Dendritic cell treated with granulocyte-macrophage colony-stimulating factor and Interleukin-4, amounts not matched to agents 40 ng/mL and 50 ng/mL, for 4 days (primary cell): ENCODE measurements at regions not wholly inside any gene's neighbourhood (a gene's known extent, or its start where the extent isn't known, plus 50 kb on each side); places are given as distances from the start of the nearest gene placed in this dataset.
"Not testable (repeated sequence)": the region's sequence is repeated elsewhere in the genome, so short reads cannot be mapped to it uniquely, and the experiment has no call there.

Experiments
- H3K27ac Mint-ChIP-seq: one replicate; pipeline ENCODE4 v1.8.0; 2022; ENCODE audit warnings: mild to moderate bottlenecking, mixed read lengths
- H3K27me3 Mint-ChIP-seq: one replicate; pipeline ENCODE4 v1.8.0; 2022; ENCODE audit warnings: mild to moderate bottlenecking, mixed read lengths
- H3K36me3 Mint-ChIP-seq: one replicate; pipeline ENCODE4 v1.8.0; 2022; ENCODE audit warnings: low read depth, mixed read lengths
- H3K4me1 Mint-ChIP-seq: one replicate; pipeline ENCODE4 v1.8.0; 2022; ENCODE audit warnings: low read depth, mixed read lengths
- H3K4me3 Mint-ChIP-seq: one replicate; pipeline ENCODE4 v1.8.0; 2022; ENCODE audit warnings: mild to moderate bottlenecking, moderate library complexity, mixed read lengths
- H3K9me3 Mint-ChIP-seq: one replicate; pipeline ENCODE4 v1.8.0; 2022; ENCODE audit warnings: mixed read lengths
- intact Hi-C: fragments of 100-400 bp; cut with micrococcal nuclease; formaldehyde crosslinking; loops from one replicate; pipeline ENCODE4 v1.15.0; 2022

GRCh38 chrX:125154288-125155257, 165.1 kb upstream of the TEX13C start:
- H3K4me1 Mint-ChIP-seq, intact Hi-C loops, H3K9me3 Mint-ChIP-seq, H3K27me3 Mint-ChIP-seq, H3K4me3 Mint-ChIP-seq, H3K27ac Mint-ChIP-seq, H3K36me3 Mint-ChIP-seq: not testable (repeated sequence)

DNA sequence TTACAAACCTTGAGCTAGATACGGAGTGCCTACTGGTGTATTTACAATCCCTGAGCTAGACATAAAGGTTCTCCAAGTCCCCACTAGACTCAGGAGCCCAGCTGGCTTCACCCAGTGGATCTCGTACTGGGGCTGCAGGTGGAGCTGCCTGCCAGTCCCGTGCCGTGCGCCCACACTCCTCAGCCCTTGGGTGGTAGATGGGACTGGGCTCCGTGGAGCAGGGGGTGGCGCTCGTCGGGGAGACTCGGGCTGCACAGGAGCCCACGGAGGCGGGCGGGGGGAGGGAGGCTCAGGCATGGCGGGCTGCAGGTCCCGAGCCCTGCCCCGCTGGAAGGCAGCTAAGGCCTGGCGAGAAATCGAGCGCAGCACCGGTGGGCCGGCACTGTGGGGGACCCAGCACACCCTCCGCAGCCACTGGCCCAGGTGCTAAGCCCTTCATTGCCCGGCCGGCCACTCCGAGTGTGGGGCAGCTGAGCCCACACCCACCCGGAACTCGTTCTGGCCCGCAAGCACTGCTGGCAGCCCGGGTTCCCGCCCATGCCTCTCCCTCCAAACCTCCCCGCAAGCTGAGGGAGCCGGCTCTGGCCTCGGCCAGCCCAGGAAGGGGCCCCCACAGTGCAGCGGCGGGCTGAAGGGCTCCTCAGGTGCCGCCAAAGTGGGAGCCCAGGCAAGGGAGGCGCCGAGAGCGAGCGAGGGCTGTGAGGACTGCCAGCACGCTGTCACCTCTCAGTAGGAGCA, 164.2 kb upstream of the TEX13C start:
- H3K27ac Mint-ChIP-seq, H3K27me3 Mint-ChIP-seq, H3K9me3 Mint-ChIP-seq, H3K36me3 Mint-ChIP-seq, intact Hi-C loops, H3K4me1 Mint-ChIP-seq, H3K4me3 Mint-ChIP-seq: not testable (repeated sequence)

- no peaks in the 10 kb centered on the region for H3K4me1 Mint-ChIP-seq
- H3K9me3 Mint-ChIP-seq, result no peaks in the 10 kb centered on the region
- H3K27ac Mint-ChIP-seq, result no peak overlapping the region
- intact Hi-C loops, result no loop called here
- H3K4me3 Mint-ChIP-seq, result no peak overlapping the region
- no peaks in the 10 kb centered on the region for H3K36me3 Mint-ChIP-seq
- H3K27me3 Mint-ChIP-seq, result no peaks in the 10 kb centered on the region
Measured at GRCh38 chrX:125170459-125170858, 149.2 kb upstream of the TEX13C start.

DNA sequence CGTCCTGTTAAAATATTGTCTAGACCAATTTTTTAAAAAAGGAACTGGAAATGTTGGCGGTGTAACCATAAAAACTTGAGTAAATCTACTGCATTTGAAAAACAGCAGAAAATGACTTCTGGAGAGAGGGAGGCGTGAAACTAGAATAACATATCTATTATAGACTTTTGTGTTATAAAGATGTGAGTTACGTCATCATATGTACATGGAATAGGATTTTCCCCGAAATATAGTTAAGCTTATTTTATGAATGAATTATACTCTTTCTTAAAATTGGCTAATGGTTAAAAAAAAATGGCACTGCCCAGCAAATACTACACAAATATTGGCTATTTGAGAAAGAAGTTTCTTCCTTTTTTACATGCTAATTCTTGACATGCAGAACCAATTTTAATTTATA, 147.1 kb upstream of the TEX13C start:
- H3K4me1 Mint-ChIP-seq, result no peaks in the 10 kb centered on the region
- no peaks in the 10 kb centered on the region for H3K9me3 Mint-ChIP-seq
- no peaks in the 10 kb centered on the region for H3K36me3 Mint-ChIP-seq
- no peaks in the 10 kb centered on the region for H3K27me3 Mint-ChIP-seq
- intact Hi-C loops, result no loop called here
- H3K27ac Mint-ChIP-seq, result no peak overlapping the region
- no peak overlapping the region for H3K4me3 Mint-ChIP-seq

- no peaks in the 10 kb centered on the region for H3K27me3 Mint-ChIP-seq
- intact Hi-C loops, result no loop called here
- no peaks in the 10 kb centered on the region for H3K36me3 Mint-ChIP-seq
- H3K27ac Mint-ChIP-seq, result no peak overlapping the region
- no peak overlapping the region for H3K4me3 Mint-ChIP-seq
- no peaks in the 10 kb centered on the region for H3K4me1 Mint-ChIP-seq
- no peaks in the 10 kb centered on the region for H3K9me3 Mint-ChIP-seq
Measured at GRCh38 chrX:125175991-125176584, 143.6 kb upstream of the TEX13C start.

DNA sequence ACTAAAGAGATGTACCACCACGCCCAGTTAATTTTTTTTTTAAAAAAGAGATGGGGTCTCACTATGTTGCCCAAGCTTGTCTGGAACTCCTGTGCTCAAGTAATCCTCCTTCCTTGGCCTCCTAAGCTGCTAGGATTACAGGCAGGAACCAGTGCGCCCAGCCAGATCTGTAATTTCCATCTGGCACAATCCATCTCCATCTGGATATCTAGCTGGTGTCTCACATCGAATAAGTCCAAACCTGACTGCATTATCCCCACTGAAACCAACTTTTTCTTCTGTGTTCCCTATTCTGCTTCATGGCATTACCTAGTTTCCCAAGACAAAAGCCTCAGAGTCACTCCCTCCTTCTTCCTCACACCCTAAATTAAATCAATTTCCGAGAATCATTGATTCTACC, 125.8 kb upstream of the TEX13C start:
- Mint-ChIP-seq H3K27me3 (peaks cover 2% of the 10 kb centered on the region), H3K9me3 (no peaks in the 10 kb centered on the region), H3K4me3 (no peak overlapping the region), H3K4me1 (no peaks in the 10 kb centered on the region), H3K36me3 (no peaks in the 10 kb centered on the region), H3K27ac (no peak overlapping the region)
- intact Hi-C loops, result no loop called here

- Mint-ChIP-seq H3K36me3 (no peaks in the 10 kb centered on the region), H3K9me3 (no peaks in the 10 kb centered on the region), H3K4me3 (no peak overlapping the region), H3K27me3 (peaks cover 19% of the 10 kb centered on the region), H3K4me1 (peaks cover 11% of the 10 kb centered on the region), H3K27ac (no peak overlapping the region)
- intact Hi-C loops, result no loop called here
Measured at GRCh38 chrX:125198546-125198945, 121.1 kb upstream of the TEX13C start.

GRCh38 chrX:125202591-125203248, 117.0 kb upstream of the TEX13C start:
- no peak overlapping the region for H3K4me3 Mint-ChIP-seq
- no peaks in the 10 kb centered on the region for H3K9me3 Mint-ChIP-seq
- H3K4me1 Mint-ChIP-seq, result peaks cover 17% of the 10 kb centered on the region
- intact Hi-C loops, result no loop called here
- no peaks in the 10 kb centered on the region for H3K36me3 Mint-ChIP-seq
- H3K27me3 Mint-ChIP-seq, result peaks cover 48% of the 10 kb centered on the region
- H3K27ac Mint-ChIP-seq, result no peak overlapping the region

DNA sequence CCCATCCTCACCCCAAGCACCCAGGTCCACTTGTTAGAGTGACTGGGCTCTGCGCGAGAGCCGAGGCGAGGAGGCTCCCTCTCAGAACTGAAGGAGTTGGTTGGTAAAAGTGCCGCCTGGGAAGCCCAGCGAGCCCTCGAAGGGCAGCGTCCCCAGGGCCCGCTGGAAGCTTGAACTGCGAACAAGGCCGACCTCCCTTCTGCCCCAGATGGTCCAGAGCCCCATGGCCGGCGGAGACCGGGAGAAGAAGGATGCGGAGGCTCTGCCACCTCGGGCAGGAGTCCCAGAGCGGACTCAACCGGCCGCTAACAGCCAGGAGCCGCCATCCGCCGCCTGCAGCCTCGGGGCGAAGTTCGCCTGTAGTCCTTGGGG, 116.3 kb upstream of the TEX13C start:
- Mint-ChIP-seq H3K27ac (no peak overlapping the region), H3K36me3 (no peaks in the 10 kb centered on the region), H3K4me1 (peaks cover 17% of the 10 kb centered on the region), H3K4me3 (no peak overlapping the region), H3K27me3 (peaks cover 48% of the 10 kb centered on the region), H3K9me3 (no peaks in the 10 kb centered on the region)
- intact Hi-C loops, result no loop called here

DNA sequence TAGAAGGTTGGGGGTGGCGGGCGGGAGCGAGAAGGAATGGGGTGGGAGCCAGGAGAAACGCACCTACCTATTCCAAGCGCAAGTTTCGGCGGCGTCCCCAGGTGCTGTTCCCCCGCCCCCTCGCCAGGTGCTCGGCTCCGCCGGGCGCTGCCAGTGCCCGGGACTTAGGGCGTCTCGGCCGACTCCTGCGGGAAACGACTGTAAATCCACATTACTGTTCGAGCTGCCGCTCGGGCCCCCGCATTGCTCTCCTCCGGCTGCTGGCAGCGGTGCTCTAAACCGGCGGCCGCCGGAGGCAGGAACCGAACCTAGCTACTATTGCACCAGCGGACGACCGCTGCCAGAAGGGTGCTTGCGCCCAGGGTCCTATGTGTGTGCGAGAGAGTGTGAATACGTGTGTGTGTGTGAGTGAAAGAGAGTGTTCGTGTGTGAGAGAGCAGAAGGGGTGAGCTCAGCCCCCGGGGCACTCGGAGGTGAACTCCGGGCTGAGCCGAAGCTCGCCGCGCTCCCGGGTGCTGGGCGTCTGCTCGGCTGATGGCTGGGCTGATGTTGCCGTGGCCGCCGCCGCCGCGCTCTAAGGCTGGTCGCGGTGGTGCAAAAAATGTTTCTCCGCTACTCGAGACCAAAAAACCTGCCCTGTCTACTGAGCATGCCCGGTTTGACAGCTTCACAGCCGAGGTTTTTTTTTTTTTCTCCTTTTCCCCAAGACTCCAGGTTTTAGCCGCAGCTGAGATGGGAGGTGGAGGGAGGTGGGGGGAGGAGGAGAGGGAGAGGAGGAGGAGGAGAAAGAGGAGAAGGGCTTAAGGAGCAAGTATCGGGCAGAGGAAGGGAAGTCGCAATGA, 115.7 kb upstream of the TEX13C start:
- Mint-ChIP-seq H3K27ac (no peak overlapping the region), H3K27me3 (peaks cover 48% of the 10 kb centered on the region), H3K36me3 (no peaks in the 10 kb centered on the region), H3K9me3 (no peaks in the 10 kb centered on the region), H3K4me3 (no peak overlapping the region), H3K4me1 (peaks cover 17% of the 10 kb centered on the region)
- intact Hi-C loops, result no loop called here

DNA sequence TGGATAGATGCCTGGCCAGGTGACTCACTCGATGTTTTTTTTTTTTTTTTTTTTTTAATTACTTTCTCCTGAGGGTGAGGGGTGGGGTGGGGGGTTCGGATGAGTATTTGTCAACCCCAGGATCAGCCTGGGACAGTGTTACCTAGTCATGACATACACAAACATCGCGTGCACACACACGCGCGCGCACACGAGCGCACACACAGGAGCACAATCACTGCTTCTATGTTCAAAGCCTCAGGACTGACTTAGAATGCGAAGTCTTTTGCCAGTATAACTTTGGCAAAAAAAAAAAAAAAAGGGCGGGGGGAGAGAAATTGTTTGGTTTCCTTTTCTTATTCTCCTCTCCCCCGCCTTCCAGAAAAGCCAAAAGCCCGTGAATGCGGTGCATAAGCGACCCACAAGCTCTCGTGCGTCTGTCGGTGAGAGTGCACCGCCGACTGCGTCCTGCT, 115.0 kb upstream of the TEX13C start:
- peak overlapping the region; percentile 37 for H3K4me3 Mint-ChIP-seq
- intact Hi-C loops, result no loop called here
- H3K27me3 Mint-ChIP-seq, result peaks cover 48% of the 10 kb centered on the region
- no peak overlapping the region for H3K27ac Mint-ChIP-seq
- peaks cover 17% of the 10 kb centered on the region for H3K4me1 Mint-ChIP-seq
- no peaks in the 10 kb centered on the region for H3K36me3 Mint-ChIP-seq
- H3K9me3 Mint-ChIP-seq, result no peaks in the 10 kb centered on the region

DNA sequence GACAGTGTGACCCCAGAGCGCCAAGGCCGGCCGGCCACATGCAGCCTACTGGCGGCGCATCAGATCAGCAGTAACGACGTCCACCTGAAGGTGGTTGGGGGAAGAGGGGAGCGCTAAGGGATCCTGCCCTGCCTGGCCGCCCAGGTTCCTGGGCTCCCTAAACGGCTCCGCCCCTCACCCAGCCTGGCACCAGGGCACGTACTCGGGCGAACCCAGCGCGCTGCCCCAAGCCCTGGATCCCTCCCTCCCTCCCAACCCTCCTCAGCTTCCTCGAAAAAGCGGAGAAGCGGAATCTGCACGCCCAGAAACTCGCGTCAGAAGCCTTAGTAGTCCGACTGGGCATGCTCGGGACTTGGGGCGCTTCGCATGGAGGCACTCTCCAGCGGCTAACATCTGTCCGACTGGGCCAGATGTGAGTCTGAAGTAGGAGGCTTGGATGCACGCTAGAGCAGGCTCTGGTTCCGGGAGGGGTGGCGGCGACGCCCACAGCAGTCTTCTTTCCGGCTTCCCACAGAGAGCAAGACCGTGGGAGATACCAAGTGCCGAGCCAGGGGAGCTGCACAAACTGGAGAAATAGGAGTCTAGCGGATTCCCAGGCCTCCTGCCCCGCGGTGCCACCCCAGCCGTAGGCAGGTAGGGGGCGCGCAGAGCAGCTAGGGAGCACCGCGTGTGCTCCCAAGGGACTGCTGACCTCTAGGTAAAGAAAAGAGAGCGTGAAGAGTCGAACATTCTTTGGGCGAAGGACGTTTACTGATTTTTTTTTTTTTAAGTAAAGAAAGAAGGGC, 114.3 kb upstream of the TEX13C start:
- Mint-ChIP-seq H3K4me1 (peaks cover 17% of the 10 kb centered on the region), H3K27me3 (peaks cover 48% of the 10 kb centered on the region), H3K36me3 (no peaks in the 10 kb centered on the region), H3K9me3 (no peaks in the 10 kb centered on the region), H3K4me3 (peak overlapping the region; percentile 37), H3K27ac (no peak overlapping the region)
- intact Hi-C loops, result no loop called here
